ENCODE measurements at regions not wholly inside any gene's neighbourhood (a gene's known extent, or its start where the extent isn't known, plus 50 kb on each side); places are given as distances from the start of the nearest gene placed in this dataset.

GRCh38 chr7:25754751-25755150 lies 397.2 kb upstream of the NFE2L3 start:
- no peak for TF ChIP-seq CTCF (IDR thresholded peaks at IDR 0.05)
- no peak for FAIRE-seq
- Histone ChIP-seq H3K9me3 (no peaks in the 10 kb centered on the region), H3K27me3 (no peaks in the 10 kb centered on the region), H3K4me1 (no peaks in the 10 kb centered on the region), H3K4me3 (no peak overlapping the region), H3K36me3 (no peaks in the 10 kb centered on the region), H3K27ac (no peak overlapping the region)
- ATAC-seq = no peak
- intact Hi-C loops (cut with DNase I) = no loop called here
- WGBS, 2 donors = 84 to 89% methylated on average over 1 of the region's 1 CpG
- DNase-seq = no peak

GRCh38 chr7:25756601-25757000 lies 395.4 kb upstream of the NFE2L3 start:
- H3K36me3 ChIP-seq = no peaks in the 10 kb centered on the region
- H3K27me3 ChIP-seq = no peaks in the 10 kb centered on the region
- H3K4me1 ChIP-seq = no peaks in the 10 kb centered on the region
- H3K4me3 ChIP-seq = no peak overlapping the region
- H3K9me3 ChIP-seq = no peaks in the 10 kb centered on the region
- FAIRE-seq (no peak), ATAC-seq (no peak), DNase-seq (no peak)
- no peak for TF ChIP-seq CTCF (IDR thresholded peaks at IDR 0.05)
- intact Hi-C loops (cut with DNase I) = no loop called here
- H3K27ac ChIP-seq = no peak overlapping the region

GRCh38 chr7:25758559-25758958 lies 393.4 kb upstream of the NFE2L3 start:
- no peak for FAIRE-seq

GRCh38 chr7:25759286-25759685 lies 392.7 kb upstream of the NFE2L3 start:
- no peak for FAIRE-seq
- no peak for TF ChIP-seq CTCF (IDR thresholded peaks at IDR 0.05)
- no peak overlapping the region for H3K4me3 ChIP-seq

More at GRCh38 chr7:25758559-25758958, 393.4 kb upstream of the NFE2L3 start:
- ATAC-seq (no peak), DNase-seq (no peak)
- intact Hi-C loops (cut with DNase I) = no loop called here
- no peaks in the 10 kb centered on the region for H3K4me1 ChIP-seq
- H3K27ac ChIP-seq = no peak overlapping the region
- H3K36me3 ChIP-seq = no peaks in the 10 kb centered on the region
- 69 to 72% methylated on average over 4 of the region's 4 CpGs for WGBS, 2 donors
- no peak overlapping the region for H3K4me3 ChIP-seq
- H3K9me3 ChIP-seq = no peaks in the 10 kb centered on the region
- no peaks in the 10 kb centered on the region for H3K27me3 ChIP-seq
- TF ChIP-seq CTCF (IDR thresholded peaks at IDR 0.05) = no peak

GRCh38 chr7:25759748-25760147 lies 392.2 kb upstream of the NFE2L3 start:
- WGBS, 2 donors = 83 to 89% methylated on average over 3 of the region's 3 CpGs
- no peaks in the 10 kb centered on the region for H3K36me3 ChIP-seq
- no peaks in the 10 kb centered on the region for H3K27me3 ChIP-seq
- no peaks in the 10 kb centered on the region for H3K9me3 ChIP-seq
- FAIRE-seq (no peak), ATAC-seq (no peak), DNase-seq (no peak)
- H3K27ac ChIP-seq = no peak overlapping the region
- H3K4me1 ChIP-seq = no peaks in the 10 kb centered on the region
- TF ChIP-seq CTCF (IDR thresholded peaks at IDR 0.05) = no peak
- H3K4me3 ChIP-seq = no peak overlapping the region
- intact Hi-C loops (cut with DNase I) = no loop called here

More at GRCh38 chr7:25759286-25759685, 392.7 kb upstream of the NFE2L3 start:
- Histone ChIP-seq H3K4me1 (no peaks in the 10 kb centered on the region), H3K27ac (no peak overlapping the region), H3K27me3 (no peaks in the 10 kb centered on the region), H3K36me3 (no peaks in the 10 kb centered on the region), H3K9me3 (no peaks in the 10 kb centered on the region)
- intact Hi-C loops (cut with DNase I) = no loop called here
- DNase-seq (no peak), ATAC-seq (no peak)
